Stimulated activated naive CD8-positive, alpha-beta T cell treated with anti-CD3 and anti-CD28 coated beads, Interleukin-15, amount 100 ng/mL, for 72 hours (primary cell): ENCODE measurements at regions not wholly inside any gene's neighbourhood (a gene's known extent, or its start where the extent isn't known, plus 50 kb on each side); places are given as distances from the start of the nearest gene placed in this dataset.

Experiments
- ATAC-seq: fragments of 150-1000 bp; cut with Tn5 transposase; 2 replicates; pipeline ENCODE4 v1.10.0; 2021; ENCODE audit warnings: mild to moderate bottlenecking, moderate library complexity
- DNase-seq, 2 donors: peaks; one replicate each; pipeline ENCODE4 v3.0.0; 2021 to 2022
- H3K27ac Mint-ChIP-seq, 2 donors: one replicate each; pipeline ENCODE4 v1.8.0; 2022; ENCODE audit warnings: mild to moderate bottlenecking in 2 of 2, mixed read lengths in 2 of 2, moderate library complexity in 2 of 2
- H3K27me3 Mint-ChIP-seq: one replicate; pipeline ENCODE4 v1.8.0; 2022; ENCODE audit warnings: mixed read lengths
- H3K4me1 Mint-ChIP-seq: one replicate; pipeline ENCODE4 v1.8.0; 2022; ENCODE audit warnings: mild to moderate bottlenecking, mixed read lengths
- H3K4me3 Mint-ChIP-seq, 2 donors: one replicate each; pipeline ENCODE4 v1.8.0; 2022; ENCODE audit warnings: mild to moderate bottlenecking in 2 of 2, mixed read lengths in 2 of 2, moderate library complexity in 1 of 2
- H3K9me3 Mint-ChIP-seq, 2 donors: one replicate each; pipeline ENCODE4 v1.8.0; 2022; ENCODE audit warnings: mixed read lengths in 2 of 2

DNA sequence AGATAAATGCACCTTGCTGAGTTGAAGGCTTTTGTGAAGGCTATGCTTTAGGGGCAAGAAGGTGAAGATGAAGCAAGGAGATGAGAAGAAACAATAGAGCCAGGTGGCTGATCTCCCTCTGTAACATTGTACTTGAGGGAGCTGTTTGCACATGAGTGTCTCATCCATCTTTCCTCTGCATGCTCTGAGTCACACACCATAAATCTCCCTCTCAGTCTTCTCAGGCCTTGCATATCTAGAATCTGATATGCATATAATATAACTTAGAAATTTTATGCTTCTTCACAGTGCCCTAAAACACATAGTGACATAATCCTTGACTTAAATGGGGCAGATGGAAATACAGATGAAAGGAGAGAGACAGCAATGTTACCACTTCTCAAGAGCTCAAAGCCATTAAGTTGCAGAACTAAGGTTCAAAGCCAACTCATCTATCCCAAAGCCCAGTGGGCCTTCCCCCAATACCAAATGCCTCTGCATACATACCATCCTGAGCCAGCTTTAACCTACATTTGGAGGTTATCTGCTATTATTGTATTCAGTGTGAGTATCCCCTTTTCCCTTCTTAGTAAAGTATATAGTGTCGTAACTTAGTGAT is 62.4 kb upstream of the STXBP5 start:
- Mint-ChIP-seq H3K4me1 (peaks cover 6% of the 10 kb centered on the region), H3K27me3 (no peaks in the 10 kb centered on the region), H3K4me3 (no peak overlapping the region), H3K27ac (no peak overlapping the region), H3K9me3 (no peaks in the 10 kb centered on the region)
- no peak for DNase-seq
- ATAC-seq: no peak

DNA sequence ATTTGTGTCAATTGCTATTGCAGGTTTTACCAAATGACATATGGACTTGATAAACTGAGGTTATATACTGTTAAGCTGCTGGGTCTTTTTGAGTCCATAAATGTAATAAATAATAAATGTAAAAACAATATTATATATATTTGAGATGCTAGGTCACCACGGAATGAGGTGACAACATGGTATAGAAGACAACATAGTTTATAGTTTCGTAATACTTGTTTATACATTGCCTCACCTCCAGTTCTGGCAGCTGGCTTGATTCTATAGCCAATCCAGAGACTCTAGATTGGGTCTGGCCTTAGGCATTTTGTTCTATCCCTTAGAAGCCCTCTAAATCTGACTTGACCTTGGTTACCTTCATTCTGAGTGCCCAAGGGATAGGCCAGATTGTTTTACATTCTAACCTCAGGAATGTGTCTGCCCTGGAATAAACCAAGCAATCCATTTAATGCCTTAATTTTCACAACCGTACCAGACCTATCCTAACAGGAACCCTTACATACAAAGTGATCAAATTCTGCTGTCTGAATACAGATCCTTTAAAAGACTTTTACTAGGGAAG is 61.5 kb upstream of the STXBP5 start:
- Mint-ChIP-seq H3K27me3 (no peaks in the 10 kb centered on the region), H3K4me3 (no peak overlapping the region), H3K4me1 (peaks cover 6% of the 10 kb centered on the region), H3K9me3 (no peaks in the 10 kb centered on the region), H3K27ac (no peak overlapping the region)
- DNase-seq (no peak), ATAC-seq (no peak)

DNA sequence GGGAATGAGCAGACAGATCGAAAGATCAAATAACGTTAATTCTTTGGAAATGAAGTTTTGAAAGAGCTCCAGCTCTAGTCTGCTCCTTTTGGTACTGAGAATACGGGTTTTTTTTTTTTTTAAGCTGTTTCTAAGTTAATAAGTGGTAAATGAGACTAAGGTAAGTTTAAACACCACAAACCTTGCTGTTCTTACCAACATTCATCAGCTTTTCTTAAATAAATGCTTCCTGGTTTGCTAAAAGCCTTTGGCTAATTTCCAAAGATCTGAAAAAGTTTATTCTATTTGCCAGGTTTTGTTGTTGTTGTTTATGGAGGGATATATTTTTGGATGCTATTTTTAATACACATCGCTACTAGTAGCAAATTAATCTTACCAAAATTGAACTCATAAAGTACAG is 55.1 kb upstream of the STXBP5 start:
- Mint-ChIP-seq H3K27ac (no peak overlapping the region), H3K4me3 (no peak overlapping the region)

DNA sequence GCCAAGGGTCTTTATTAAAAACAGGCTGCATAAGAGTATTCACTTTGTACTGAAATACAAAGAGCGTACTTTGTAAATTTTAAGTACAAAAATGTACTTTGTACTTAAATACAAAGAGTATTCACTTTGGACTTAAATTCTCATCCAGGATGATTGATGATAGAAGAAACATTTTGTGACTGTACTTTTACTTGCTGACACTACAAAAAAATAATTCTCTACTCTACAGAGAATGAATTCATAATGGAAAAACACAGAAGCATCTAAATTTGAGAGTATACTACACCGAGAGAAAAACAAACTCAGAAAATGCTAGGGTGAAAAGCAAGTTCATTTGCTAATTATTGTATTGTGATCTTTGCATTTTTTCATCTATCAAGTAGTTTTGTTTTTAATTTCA is 54.4 kb upstream of the STXBP5 start:
- Mint-ChIP-seq H3K27ac (no peak overlapping the region), H3K9me3 (peaks cover 0 to 11% of the 10 kb centered on the region in 2 donors), H3K4me1 (peaks cover 6% of the 10 kb centered on the region), H3K4me3 (no peak overlapping the region), H3K27me3 (peaks cover 8% of the 10 kb centered on the region)
- ATAC-seq (no peak), DNase-seq (no peak)

More for the DNA sequence above, 55.1 kb upstream of the STXBP5 start:
- H3K27me3 Mint-ChIP-seq: peaks cover 8% of the 10 kb centered on the region
- DNase-seq: no peak
- peaks cover 6% of the 10 kb centered on the region for H3K4me1 Mint-ChIP-seq
- peaks cover 0 to 11% of the 10 kb centered on the region in 2 donors for H3K9me3 Mint-ChIP-seq
- no peak for ATAC-seq

DNA sequence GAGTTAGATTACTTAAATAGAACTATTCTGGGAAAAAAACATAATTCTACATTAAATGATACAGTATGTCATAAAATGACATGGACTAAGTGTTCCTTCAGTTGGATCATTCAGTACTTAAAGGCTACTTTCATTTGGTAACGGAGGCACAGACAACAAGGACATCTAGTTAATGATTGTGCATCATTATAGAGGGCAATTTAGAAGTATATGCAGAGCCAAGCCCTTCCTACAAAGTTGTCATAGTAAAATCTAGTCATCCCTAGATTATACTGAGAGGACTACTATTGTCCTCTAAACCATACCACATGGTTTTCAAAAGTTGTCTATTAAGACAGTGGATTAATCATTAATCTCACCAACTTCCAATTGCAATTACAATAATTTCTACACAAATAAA is 53.9 kb upstream of the STXBP5 start:
- peaks cover 8% of the 10 kb centered on the region for H3K27me3 Mint-ChIP-seq
- peaks cover 0 to 11% of the 10 kb centered on the region in 2 donors for H3K9me3 Mint-ChIP-seq
- H3K4me1 Mint-ChIP-seq: peaks cover 6% of the 10 kb centered on the region
- no peak overlapping the region for H3K27ac Mint-ChIP-seq
- ATAC-seq (no peak), DNase-seq (no peak)
- H3K4me3 Mint-ChIP-seq: no peak overlapping the region
